ENCODE measurements at regions not wholly inside any gene's neighbourhood (a gene's known extent, or its start where the extent isn't known, plus 50 kb on each side); places are given as distances from the start of the nearest gene placed in this dataset.
A peak's percentile ranks its signal among the peaks of the same experiment; 100 is the strongest.

- Histone ChIP-seq H3K27ac (ENCODE audit: insufficient read depth, low read length, poor library complexity, severe bottlenecking) (no peak overlapping the region), H3K4me1 (ENCODE audit: control insufficient read depth, insufficient read depth, low read length, poor library complexity, severe bottlenecking) (no peaks in the 10 kb centered on the region), H3K36me3 (ENCODE audit: control insufficient read depth, insufficient read depth, low read length) (no peaks in the 10 kb centered on the region), H3K4me3 (ENCODE audit: low read depth, low read length) (no peak overlapping the region), H3K9me3 (ENCODE audit: control insufficient read depth in 2 of 2, low read length in 2 of 2) (no peaks in the 10 kb centered on the region), H3K27me3 (ENCODE audit: control insufficient read depth, insufficient read depth, low read length) (no peaks in the 10 kb centered on the region)
- Mint-ChIP-seq H3K36me3 (no peaks in the 10 kb centered on the region), H3K4me3 (no peak overlapping the region), H3K27me3 (no peaks in the 10 kb centered on the region), H3K4me1 (peaks cover 0 to 8% (median 4%) of the 10 kb centered on the region in 4 donors), H3K27ac (peak overlapping the region in 1 of 3 donors; percentile 15), H3K9me3 (no peaks in the 10 kb centered on the region)
- DNase-seq (no peak), ATAC-seq (ENCODE audit: low read depth in 2 of 2) (no peak)
These were observed 51.1 kb upstream of the GCM1 start for GRCh38 chr6:53199765-53200164.

GRCh38 chr6:53199156-53199555 is 50.5 kb upstream of the GCM1 start:
- ATAC-seq (ENCODE audit: low read depth in 2 of 2) = peak in 1 of 2 donors; percentile 34
- DNase-seq = no peak
- H3K27ac Mint-ChIP-seq = no peak overlapping the region
- Histone ChIP-seq H3K27ac (ENCODE audit: insufficient read depth, low read length, poor library complexity, severe bottlenecking) (no peak overlapping the region), H3K9me3 (ENCODE audit: control insufficient read depth in 2 of 2, low read length in 2 of 2) (no peaks in the 10 kb centered on the region), H3K4me3 (ENCODE audit: low read depth, low read length) (no peak overlapping the region), H3K36me3 (ENCODE audit: control insufficient read depth, insufficient read depth, low read length) (no peaks in the 10 kb centered on the region), H3K4me1 (ENCODE audit: control insufficient read depth, insufficient read depth, low read length, poor library complexity, severe bottlenecking) (no peaks in the 10 kb centered on the region), H3K27me3 (ENCODE audit: control insufficient read depth, insufficient read depth, low read length) (no peaks in the 10 kb centered on the region)
- no peaks in the 10 kb centered on the region for H3K27me3 Mint-ChIP-seq
- peaks cover 0 to 8% (median 4%) of the 10 kb centered on the region in 4 donors for H3K4me1 Mint-ChIP-seq
- no peaks in the 10 kb centered on the region for H3K36me3 Mint-ChIP-seq
- no peak overlapping the region for H3K4me3 Mint-ChIP-seq
- no peaks in the 10 kb centered on the region for H3K9me3 Mint-ChIP-seq
